Lung (tissue), 11 donors: ENCODE measurements at regions not wholly inside any gene's neighbourhood (a gene's known extent, or its start where the extent isn't known, plus 50 kb on each side); places are given as distances from the start of the nearest gene placed in this dataset.
A peak's percentile ranks its signal among the peaks of the same experiment; 100 is the strongest.

Source experiments
- ATAC-seq: fragments of 200-7000 bp; cut with Tn5 transposase; one replicate; pipeline ENCODE4 v1.9.1; 2020; ENCODE audit warnings: moderate number of reproducible peaks; ENCODE audit not compliant: insufficient read depth, low FRiP score
- DNase-seq, 3 donors: peaks; one replicate each; pipeline ENCODE4 v3.0.0-alpha.2; 2013 to 2017
- H3K27ac ChIP-seq, 2 donors: one replicate each; pipeline ENCODE4 v1.5.1; 2013; ENCODE audit warnings: mild to moderate bottlenecking in 2 of 2, moderate library complexity in 2 of 2, control low read depth in 1 of 2, inconsistent platforms in 1 of 2, low read depth in 1 of 2, low read length in 1 of 2
- H3K27me3 ChIP-seq, 3 donors: one replicate each; pipeline ENCODE4 v1.5.1; 2013; ENCODE audit warnings: low read length in 2 of 3; ENCODE audit not compliant: control insufficient read depth in 3 of 3, insufficient read depth in 3 of 3
- H3K36me3 ChIP-seq, 4 donors: one replicate each; pipeline ENCODE4 v1.5.1; 2013; ENCODE audit warnings: low read length in 4 of 4, mild to moderate bottlenecking in 1 of 4, moderate library complexity in 1 of 4; ENCODE audit not compliant: control insufficient read depth in 4 of 4, insufficient read depth in 4 of 4
- H3K4me1 ChIP-seq, 5 donors: one replicate each; pipeline ENCODE4 v1.5.1; 2013; ENCODE audit warnings: low read length in 5 of 5, mild to moderate bottlenecking in 2 of 5, moderate library complexity in 1 of 5; ENCODE audit not compliant: control insufficient read depth in 5 of 5, insufficient read depth in 5 of 5
- H3K4me3 ChIP-seq: one replicate; pipeline ENCODE4 v1.5.1; 2013; ENCODE audit warnings: mild to moderate bottlenecking, control low read depth, moderate library complexity
- H3K9ac ChIP-seq, 2 donors: one replicate each; pipeline ENCODE4 v1.5.1; 2013; ENCODE audit warnings: low read length in 2 of 2, control low read depth in 1 of 2; ENCODE audit not compliant: insufficient read depth in 1 of 2
- H3K9me3 ChIP-seq, 4 donors: one replicate each; pipeline ENCODE4 v1.5.1; 2013; ENCODE audit warnings: low read length in 3 of 4, mild to moderate bottlenecking in 1 of 4, moderate library complexity in 1 of 4; ENCODE audit not compliant: control insufficient read depth in 4 of 4, insufficient read depth in 3 of 4
- WGBS, 2 donors: extraction: QIAGEN DNeasy Blood & Tissue Kit; methylation state at CpG; one replicate each; pipeline ENCODE4 v1.1.7; 2013; 5-methylcytosine and 5-hydroxymethylcytosine counted together
- TF ChIP-seq, protein P1 (sequence below): IDR thresholded peaks from 2 replicates; pipeline ENCODE4 v1.5.1; 2012; ENCODE audit warnings: mild to moderate bottlenecking; ENCODE audit errors: control extremely low read depth, extremely low read depth
- donor health status: control.
- donor health status: control.
- donor health status: Bipolar disorder and iron deficiency.
- donor health status: healthy.
- donor health status: DM: yes; HTN: yes; CAD: no.

DNA sequence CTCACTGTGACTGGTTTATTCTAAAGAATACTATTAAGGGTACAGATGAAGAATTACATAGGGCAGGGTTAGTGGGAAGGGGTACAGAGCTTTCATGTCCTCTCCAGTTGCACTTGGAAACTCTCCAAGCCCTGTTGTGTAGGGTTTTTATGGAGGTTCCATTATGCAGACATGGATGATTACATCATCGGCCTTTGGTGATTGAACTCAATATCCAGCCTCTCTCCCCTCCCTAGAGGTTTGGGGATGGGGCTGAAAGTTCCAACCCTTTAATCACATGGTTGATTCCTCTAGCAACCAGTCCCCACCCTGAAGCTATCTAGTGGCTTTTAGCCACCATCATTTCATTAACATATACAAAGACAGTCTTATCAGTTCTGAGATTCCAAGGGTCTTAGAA lies 472.6 kb downstream of the BUD13 start:
- Histone ChIP-seq H3K4me3 (no peak overlapping the region), H3K4me1 (no peaks in the 10 kb centered on the region), H3K36me3 (no peaks in the 10 kb centered on the region), H3K27me3 (no peaks in the 10 kb centered on the region), H3K9ac (no peak overlapping the region), H3K9me3 (no peaks in the 10 kb centered on the region), H3K27ac (no peak overlapping the region)
- no peak for ATAC-seq
- whole genome bisulfite sequencing, 2 donors, result 95 to 96% methylated on average over 1 of the region's 1 CpG
- TF ChIP-seq, protein P1, sequence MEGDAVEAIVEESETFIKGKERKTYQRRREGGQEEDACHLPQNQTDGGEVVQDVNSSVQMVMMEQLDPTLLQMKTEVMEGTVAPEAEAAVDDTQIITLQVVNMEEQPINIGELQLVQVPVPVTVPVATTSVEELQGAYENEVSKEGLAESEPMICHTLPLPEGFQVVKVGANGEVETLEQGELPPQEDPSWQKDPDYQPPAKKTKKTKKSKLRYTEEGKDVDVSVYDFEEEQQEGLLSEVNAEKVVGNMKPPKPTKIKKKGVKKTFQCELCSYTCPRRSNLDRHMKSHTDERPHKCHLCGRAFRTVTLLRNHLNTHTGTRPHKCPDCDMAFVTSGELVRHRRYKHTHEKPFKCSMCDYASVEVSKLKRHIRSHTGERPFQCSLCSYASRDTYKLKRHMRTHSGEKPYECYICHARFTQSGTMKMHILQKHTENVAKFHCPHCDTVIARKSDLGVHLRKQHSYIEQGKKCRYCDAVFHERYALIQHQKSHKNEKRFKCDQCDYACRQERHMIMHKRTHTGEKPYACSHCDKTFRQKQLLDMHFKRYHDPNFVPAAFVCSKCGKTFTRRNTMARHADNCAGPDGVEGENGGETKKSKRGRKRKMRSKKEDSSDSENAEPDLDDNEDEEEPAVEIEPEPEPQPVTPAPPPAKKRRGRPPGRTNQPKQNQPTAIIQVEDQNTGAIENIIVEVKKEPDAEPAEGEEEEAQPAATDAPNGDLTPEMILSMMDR, result no peak
- DNase-seq, result no peak

DNA sequence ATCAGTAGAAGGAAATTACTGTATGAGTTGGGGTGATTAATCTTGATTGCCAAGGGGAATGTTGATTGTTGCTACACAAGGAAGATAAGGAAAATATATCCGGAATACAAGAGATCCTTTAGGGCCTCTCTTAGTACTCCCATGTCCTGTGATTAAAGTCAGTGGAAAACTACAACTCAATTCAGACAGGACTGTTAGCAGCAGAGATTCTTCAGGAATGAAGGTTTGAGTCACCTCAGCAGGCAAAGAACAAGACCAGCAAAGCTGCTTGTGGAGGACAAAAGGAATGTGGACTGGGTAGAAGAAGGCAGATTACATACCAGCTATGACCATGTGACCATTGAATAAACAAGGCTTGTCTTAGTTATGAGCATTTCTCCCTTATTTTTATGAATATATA lies 478.2 kb downstream of the BUD13 start:
- WGBS, 2 donors, result 36 to 68% methylated on average over 1 of the region's 1 CpG
- no peak overlapping the region for H3K9ac ChIP-seq
- peaks cover 0 to 9% (median 0%) of the 10 kb centered on the region in 4 donors for H3K9me3 ChIP-seq
- DNase-seq (peak in 2 of 3 donors; percentile 19 to 25), ATAC-seq (peak; percentile 75)
- no peaks in the 10 kb centered on the region for H3K36me3 ChIP-seq
- peak overlapping the region in 1 of 2 donors; percentile 56 for H3K27ac ChIP-seq
- H3K4me1 ChIP-seq, result peaks cover 0 to 5% (median 0%) of the 10 kb centered on the region in 5 donors
- TF ChIP-seq, protein P1, result no peak
- H3K4me3 ChIP-seq, result no peak overlapping the region
- no peaks in the 10 kb centered on the region for H3K27me3 ChIP-seq

- no peak for ATAC-seq
Measured at GRCh38 chr11:116287866-116288265, 484.9 kb downstream of the BUD13 start.

GRCh38 chr11:116285026-116285425 lies 487.8 kb downstream of the BUD13 start:
- DNase-seq, result no peak
- Histone ChIP-seq H3K9me3 (peaks cover 0 to 4% (median 2%) of the 10 kb centered on the region in 4 donors), H3K4me3 (no peak overlapping the region), H3K4me1 (no peaks in the 10 kb centered on the region), H3K27ac (no peak overlapping the region), H3K9ac (no peak overlapping the region), H3K27me3 (no peaks in the 10 kb centered on the region), H3K36me3 (no peaks in the 10 kb centered on the region)
- 79 to 80% methylated on average over 3 of the region's 3 CpGs for WGBS, 2 donors
- TF ChIP-seq, protein P1, result no peak
- no peak for ATAC-seq

More at GRCh38 chr11:116287866-116288265, 484.9 kb downstream of the BUD13 start:
- Histone ChIP-seq H3K27ac (no peak overlapping the region), H3K9me3 (peaks cover 0 to 9% (median 2%) of the 10 kb centered on the region in 4 donors), H3K27me3 (no peaks in the 10 kb centered on the region), H3K4me1 (no peaks in the 10 kb centered on the region), H3K36me3 (no peaks in the 10 kb centered on the region), H3K9ac (no peak overlapping the region), H3K4me3 (no peak overlapping the region)
- TF ChIP-seq, protein P1, result no peak
- DNase-seq, result no peak
- WGBS, 2 donors, result 51 to 57% methylated on average over 1 of the region's 1 CpG
